GM23338 (cell line): ENCODE measurements at regions not wholly inside any gene's neighbourhood (a gene's known extent, or its start where the extent isn't known, plus 50 kb on each side); places are given as distances from the start of the nearest gene placed in this dataset.

Experiments
- ATAC-seq: fragments of 200-7000 bp; cut with Tn5 transposase; 3 replicates; pipeline ENCODE4 v1.9.1; 2020
- DNase-seq: peaks from one replicate; pipeline ENCODE4 v3.0.0-alpha.2; 2015; ENCODE audit warnings: low spot score
- H2AFZ ChIP-seq: fragments of 200-600 bp; sonication (generic); 2 replicates; pipeline ENCODE4 v1.8.0; 2016; ENCODE audit warnings: antibody characterized with exemption, mild to moderate bottlenecking, moderate library complexity
- H3F3A ChIP-seq: fragments of 200-600 bp; sonication (generic); replicated peaks from 2 replicates; pipeline ENCODE4 v1.8.0; 2017; ENCODE audit warnings: antibody characterized with exemption, mixed run types, low read depth
- H3K27ac ChIP-seq: fragments of 200-600 bp; sonication (generic); 2 replicates; pipeline ENCODE4 v1.6.1; 2016; ENCODE audit warnings: low read depth
- H3K27me3 ChIP-seq: fragments of 200-600 bp; sonication (generic); 2 replicates; pipeline ENCODE4 v1.8.0; 2016; ENCODE audit warnings: mild to moderate bottlenecking, mixed run types, moderate library complexity; ENCODE audit not compliant: insufficient read depth
- H3K36me3 ChIP-seq: fragments of 200-600 bp; sonication (generic); 2 replicates; pipeline ENCODE4 v1.8.0; 2016; ENCODE audit warnings: mild to moderate bottlenecking; ENCODE audit not compliant: insufficient read depth
- H3K4me1 ChIP-seq: fragments of 200-600 bp; sonication (generic); 2 replicates; pipeline ENCODE4 v1.8.0; 2016; ENCODE audit warnings: mild to moderate bottlenecking, moderate library complexity; ENCODE audit not compliant: insufficient read depth
- H3K4me2 ChIP-seq: fragments of 200-600 bp; sonication (generic); 2 replicates; pipeline ENCODE4 v1.7.1; 2017; ENCODE audit warnings: mixed run types
- H3K4me3 ChIP-seq: fragments of 200-600 bp; sonication (generic); 2 replicates; pipeline ENCODE4 v1.6.1; 2016; ENCODE audit warnings: mixed run types
- H3K79me2 ChIP-seq: fragments of 200-600 bp; sonication (generic); replicated peaks from 2 replicates; pipeline ENCODE4 v1.8.0; 2017; ENCODE audit warnings: mild to moderate bottlenecking; ENCODE audit not compliant: insufficient read depth
- H3K9me2 ChIP-seq: fragments of 200-600 bp; sonication (generic); 2 replicates; pipeline ENCODE4 v1.8.0; 2017; ENCODE audit not compliant: insufficient read depth
- H4K20me1 ChIP-seq: fragments of 200-600 bp; sonication (generic); replicated peaks from 2 replicates; pipeline ENCODE4 v1.8.0; 2017; ENCODE audit warnings: mild to moderate bottlenecking; ENCODE audit not compliant: insufficient read depth
- H3K27ac Mint-ChIP-seq: 2 replicates; pipeline ENCODE4 v1.8.0; 2020; ENCODE audit warnings: inconsistent platforms, mild to moderate bottlenecking, moderate library complexity, mixed read lengths
- H3K27me3 Mint-ChIP-seq: 3 replicates; pipeline ENCODE4 v1.8.0; 2022; ENCODE audit warnings: low read depth, mild to moderate bottlenecking, moderate library complexity, mixed read lengths, inconsistent platforms; ENCODE audit not compliant: insufficient read depth, poor library complexity
- H3K36me3 Mint-ChIP-seq: 3 replicates; pipeline ENCODE4 v1.8.0; 2021; ENCODE audit warnings: low read depth, mild to moderate bottlenecking, inconsistent platforms, moderate library complexity, mixed read lengths
- H3K4me1 Mint-ChIP-seq: 3 replicates; pipeline ENCODE4 v1.8.0; 2020; ENCODE audit warnings: mild to moderate bottlenecking, inconsistent platforms, mixed read lengths
- H3K4me3 Mint-ChIP-seq: 3 replicates; pipeline ENCODE4 v1.8.0; 2021; ENCODE audit warnings: moderate library complexity, mild to moderate bottlenecking, inconsistent platforms, mixed read lengths
- H3K9me3 Mint-ChIP-seq: 3 replicates; pipeline ENCODE4 v1.8.0; 2020; ENCODE audit warnings: moderate library complexity, mild to moderate bottlenecking, inconsistent platforms, mixed read lengths
- CREB1 ChIP-seq: fragments of 250-450 bp; sonication (Bioruptor Pico); IDR thresholded peaks from 2 replicates; pipeline ENCODE4 v1.5.0; 2020; ENCODE audit warnings: low read depth, mild to moderate bottlenecking, moderate library complexity
- CTCF ChIP-seq, 2 experiments: fragments of 200-600 bp in 1 of 2; sonication (generic) in 1 of 2; conservative IDR thresholded peaks; 2 replicates each; pipeline versions ENCODE4 v1.5.1 to v1.6.1; 2016 to 2017; ENCODE audit warnings: antibody characterized with exemption in 2 of 2, low read depth in 2 of 2, mild to moderate bottlenecking in 2 of 2, moderate library complexity in 1 of 2
- EZH2 ChIP-seq: fragments of 200-600 bp; sonication (generic); IDR thresholded peaks from one replicate; pipeline ENCODE4 v1.8.0; 2017; ENCODE audit warnings: antibody characterized with exemption, mild to moderate bottlenecking, low read depth; ENCODE audit not compliant: unreplicated experiment
- EZH2phosphoT487 ChIP-seq: fragments of 200-600 bp; sonication (generic); IDR thresholded peaks from one replicate; pipeline ENCODE4 v1.8.1; 2018; ENCODE audit warnings: antibody characterized with exemption; ENCODE audit not compliant: unreplicated experiment
- JUNB ChIP-seq: IDR thresholded peaks from one replicate; pipeline ENCODE4 v1.6.1; 2016; ENCODE audit warnings: antibody characterized with exemption; ENCODE audit not compliant: unreplicated experiment
- NANOG ChIP-seq: IDR thresholded peaks from 2 replicates; pipeline ENCODE4 v1.6.1; 2016; ENCODE audit warnings: antibody characterized with exemption, borderline replicate concordance
- POLR2AphosphoS5 ChIP-seq: IDR thresholded peaks from 2 replicates; pipeline ENCODE4 v1.6.1; 2016; ENCODE audit warnings: antibody characterized with exemption, low read depth
- STAT1 ChIP-seq: IDR thresholded peaks from one replicate; pipeline ENCODE4 v1.6.1; 2016; ENCODE audit warnings: antibody characterized with exemption; ENCODE audit not compliant: unreplicated experiment
- ZNF114 ChIP-seq: fragments of 250-450 bp; sonication (Bioruptor Pico); IDR thresholded peaks from 2 replicates; pipeline ENCODE4 v1.5.0; 2020; ENCODE audit warnings: mild to moderate bottlenecking, moderate library complexity
- TF ChIP-seq, protein P1 (sequence below): IDR thresholded peaks from one replicate; pipeline ENCODE4 v1.6.1; 2018; ENCODE audit warnings: antibody characterized with exemption; ENCODE audit not compliant: unreplicated experiment
- TF ChIP-seq, protein P2 (sequence below): IDR thresholded peaks from 2 replicates; pipeline ENCODE4 v1.6.1; 2016; ENCODE audit warnings: antibody characterized with exemption

- Histone ChIP-seq H3K4me3 (no peak overlapping the region), H4K20me1 (no peaks in the 10 kb centered on the region), H3K9me2 (0 out of 2 replicates have a peak, but pooled peaks cover 6% of the 10 kb centered on the region), H3K79me2 (no peaks in the 10 kb centered on the region), H3F3A (no peaks in the 10 kb centered on the region), H3K36me3 (no peaks in the 10 kb centered on the region), H3K4me1 (no peaks in the 10 kb centered on the region), H3K27ac (no peak overlapping the region), H3K4me2 (no peak overlapping the region), H3K27me3 (no peaks in the 10 kb centered on the region), H2AFZ (no peak overlapping the region)
- ATAC-seq (no peak), DNase-seq (peak; percentile 45)
- Mint-ChIP-seq H3K36me3 (0 out of 3 replicates have a peak, but pooled peaks cover 3% of the 10 kb centered on the region), H3K9me3 (0 out of 3 replicates have a peak, but pooled peaks cover 4% of the 10 kb centered on the region), H3K4me3 (no peak overlapping the region), H3K27ac (no peak overlapping the region), H3K4me1 (no peaks in the 10 kb centered on the region), H3K27me3 (no peaks in the 10 kb centered on the region)
- TF ChIP-seq CREB1 (CRISPR knock-in tag) (no peak), ZNF114 (CRISPR knock-in tag) (no peak), JUNB (no peak), STAT1 (no peak), NANOG (no peak), EZH2phosphoT487 (no peak)
- TF ChIP-seq, protein P1, sequence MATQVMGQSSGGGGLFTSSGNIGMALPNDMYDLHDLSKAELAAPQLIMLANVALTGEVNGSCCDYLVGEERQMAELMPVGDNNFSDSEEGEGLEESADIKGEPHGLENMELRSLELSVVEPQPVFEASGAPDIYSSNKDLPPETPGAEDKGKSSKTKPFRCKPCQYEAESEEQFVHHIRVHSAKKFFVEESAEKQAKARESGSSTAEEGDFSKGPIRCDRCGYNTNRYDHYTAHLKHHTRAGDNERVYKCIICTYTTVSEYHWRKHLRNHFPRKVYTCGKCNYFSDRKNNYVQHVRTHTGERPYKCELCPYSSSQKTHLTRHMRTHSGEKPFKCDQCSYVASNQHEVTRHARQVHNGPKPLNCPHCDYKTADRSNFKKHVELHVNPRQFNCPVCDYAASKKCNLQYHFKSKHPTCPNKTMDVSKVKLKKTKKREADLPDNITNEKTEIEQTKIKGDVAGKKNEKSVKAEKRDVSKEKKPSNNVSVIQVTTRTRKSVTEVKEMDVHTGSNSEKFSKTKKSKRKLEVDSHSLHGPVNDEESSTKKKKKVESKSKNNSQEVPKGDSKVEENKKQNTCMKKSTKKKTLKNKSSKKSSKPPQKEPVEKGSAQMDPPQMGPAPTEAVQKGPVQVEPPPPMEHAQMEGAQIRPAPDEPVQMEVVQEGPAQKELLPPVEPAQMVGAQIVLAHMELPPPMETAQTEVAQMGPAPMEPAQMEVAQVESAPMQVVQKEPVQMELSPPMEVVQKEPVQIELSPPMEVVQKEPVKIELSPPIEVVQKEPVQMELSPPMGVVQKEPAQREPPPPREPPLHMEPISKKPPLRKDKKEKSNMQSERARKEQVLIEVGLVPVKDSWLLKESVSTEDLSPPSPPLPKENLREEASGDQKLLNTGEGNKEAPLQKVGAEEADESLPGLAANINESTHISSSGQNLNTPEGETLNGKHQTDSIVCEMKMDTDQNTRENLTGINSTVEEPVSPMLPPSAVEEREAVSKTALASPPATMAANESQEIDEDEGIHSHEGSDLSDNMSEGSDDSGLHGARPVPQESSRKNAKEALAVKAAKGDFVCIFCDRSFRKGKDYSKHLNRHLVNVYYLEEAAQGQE = peak; percentile 83
Measured at GRCh38 chr6:12440981-12441380, 150.8 kb downstream of the EDN1 start.

GRCh38 chr6:12442455-12442854 lies 152.3 kb downstream of the EDN1 start:
- Mint-ChIP-seq H3K36me3 (0 out of 3 replicates have a peak, but pooled peaks cover 3% of the 10 kb centered on the region), H3K4me1 (no peaks in the 10 kb centered on the region), H3K27me3 (no peaks in the 10 kb centered on the region), H3K9me3 (0 out of 3 replicates have a peak, but pooled peaks cover 4% of the 10 kb centered on the region), H3K27ac (no peak overlapping the region), H3K4me3 (no peak overlapping the region)
- Histone ChIP-seq H3K79me2 (no peaks in the 10 kb centered on the region), H3K36me3 (no peaks in the 10 kb centered on the region), H3K9me2 (0 out of 2 replicates have a peak, but pooled peaks cover 6% of the 10 kb centered on the region), H3K4me3 (no peak overlapping the region), H4K20me1 (no peaks in the 10 kb centered on the region), H3K4me1 (no peaks in the 10 kb centered on the region), H3K27ac (no peak overlapping the region), H3F3A (no peaks in the 10 kb centered on the region), H3K4me2 (no peak overlapping the region), H2AFZ (no peak overlapping the region), H3K27me3 (no peaks in the 10 kb centered on the region)
- DNase-seq (no peak), ATAC-seq (no peak)
- no peak for TF ChIP-seq POLR2AphosphoS5
- TF ChIP-seq CTCF (conservative IDR thresholded peaks at IDR 0.05; ENCODE audit: low read depth in 2 of 2) = no peak
- TF ChIP-seq EZH2 = no peak
- TF ChIP-seq ZNF114 (CRISPR knock-in tag) = no peak
- TF ChIP-seq JUNB = no peak
- TF ChIP-seq, protein P2, sequence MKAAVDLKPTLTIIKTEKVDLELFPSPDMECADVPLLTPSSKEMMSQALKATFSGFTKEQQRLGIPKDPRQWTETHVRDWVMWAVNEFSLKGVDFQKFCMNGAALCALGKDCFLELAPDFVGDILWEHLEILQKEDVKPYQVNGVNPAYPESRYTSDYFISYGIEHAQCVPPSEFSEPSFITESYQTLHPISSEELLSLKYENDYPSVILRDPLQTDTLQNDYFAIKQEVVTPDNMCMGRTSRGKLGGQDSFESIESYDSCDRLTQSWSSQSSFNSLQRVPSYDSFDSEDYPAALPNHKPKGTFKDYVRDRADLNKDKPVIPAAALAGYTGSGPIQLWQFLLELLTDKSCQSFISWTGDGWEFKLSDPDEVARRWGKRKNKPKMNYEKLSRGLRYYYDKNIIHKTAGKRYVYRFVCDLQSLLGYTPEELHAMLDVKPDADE = no peak
